Right lobe of liver (tissue), 6 donors: ENCODE measurements at regions not wholly inside any gene's neighbourhood (a gene's known extent, or its start where the extent isn't known, plus 50 kb on each side); places are given as distances from the start of the nearest gene placed in this dataset.

Experiments
- ATAC-seq, 4 donors: fragments of 200-7000 bp; cut with Tn5 transposase; one replicate each; pipeline ENCODE4 v1.9.1; 2020; ENCODE audit warnings: mild to moderate bottlenecking in 4 of 4, moderate library complexity in 4 of 4
- DNase-seq, 3 donors: peaks; one replicate each; pipeline ENCODE4 v3.0.0-alpha.2; 2020
- H3K27ac ChIP-seq, 3 donors: fragments of 200-600 bp; one replicate each; pipeline ENCODE4 v1.8.0; 2022
- H3K27me3 ChIP-seq, 2 donors: fragments of 200-600 bp; one replicate each; pipeline ENCODE4 v1.8.0; 2022
- H3K36me3 ChIP-seq, 4 donors: fragments of 200-600 bp; sonication (generic) in 1 of 4; one replicate each; pipeline versions ENCODE4 v1.5.1 to v1.8.0; 2017 to 2022; ENCODE audit warnings: control low read depth in 1 of 4
- H3K4me1 ChIP-seq, 4 donors: fragments of 200-600 bp; sonication (generic) in 1 of 4; one replicate each; pipeline versions ENCODE4 v1.5.1 to v1.8.0; 2017 to 2022; ENCODE audit warnings: control low read depth in 1 of 4
- H3K4me3 ChIP-seq, 3 donors: fragments of 200-600 bp; one replicate each; pipeline ENCODE4 v1.8.0; 2022
- H3K9me3 ChIP-seq, 4 donors: fragments of 200-600 bp; sonication (generic) in 1 of 4; one replicate each; pipeline versions ENCODE4 v1.5.1 to v1.8.0; 2017 to 2022; ENCODE audit warnings: control low read depth in 1 of 4
- POLR2A ChIP-seq: fragments of 450-650 bp; IDR thresholded peaks from one replicate; pipeline ENCODE4 v1.6.1; 2017; ENCODE audit warnings: antibody characterized with exemption, mild to moderate bottlenecking
- WGBS: methylation state at CpG from one replicate; pipeline ENCODE4 v1.1.6; 2018; ENCODE audit warnings: low coverage, low lambda C conversion rate; ENCODE audit not compliant: insufficient coverage; ENCODE audit errors: missing lambda C conversion rate; 5-methylcytosine and 5-hydroxymethylcytosine counted together
- intact Hi-C, 2 donors: fragments of 100-400 bp; cut with DNase I; formaldehyde crosslinking; loops; one replicate each; pipeline versions ENCODE4 v1.11.2 to v1.14.1; 2022
- TF ChIP-seq, protein P1 (sequence below), 4 donors: fragments of 200-600 bp in 3 of 4; fragments of 450-650 bp in 1 of 4; IDR thresholded peaks; one replicate each; pipeline versions ENCODE4 v1.5.1 to v1.8.0; 2016 to 2022; ENCODE audit warnings: antibody characterized with exemption in 4 of 4, mild to moderate bottlenecking in 2 of 4
- donor health status: DM: no; HTN: yes; CAD: no.
- donor health status: DM: no; HTN: no; CAD: no.
- donor health status: DM: no; HTN: no; CAD: no.
- donor health status: DM: no; HTN: yes; CAD: no.
- donor health status: DM: no; HTN: yes; CAD: no.

DNA sequence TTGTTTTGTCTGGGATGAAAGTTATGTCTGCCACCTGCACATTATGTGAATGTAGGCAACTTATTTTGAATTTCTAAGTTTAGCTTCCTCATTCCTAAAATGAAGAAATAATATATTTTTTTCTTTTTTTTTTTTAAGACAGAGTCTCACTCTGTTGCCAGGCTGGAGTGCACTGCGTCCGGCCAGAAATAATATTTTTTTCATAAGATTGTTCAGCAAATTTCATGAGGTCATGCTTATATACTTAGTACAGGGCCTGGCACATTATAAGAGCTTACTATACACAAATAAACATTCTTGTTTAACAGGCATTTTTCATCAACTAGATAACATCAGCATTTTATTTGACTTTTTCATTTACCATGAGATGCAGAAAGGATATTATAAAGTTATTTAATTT is 368.5 kb downstream of the GABRG2 start:
- 81% methylated on average over 2 of the region's 2 CpGs for WGBS
- TF ChIP-seq POLR2A, result no peak
- TF ChIP-seq, protein P1, sequence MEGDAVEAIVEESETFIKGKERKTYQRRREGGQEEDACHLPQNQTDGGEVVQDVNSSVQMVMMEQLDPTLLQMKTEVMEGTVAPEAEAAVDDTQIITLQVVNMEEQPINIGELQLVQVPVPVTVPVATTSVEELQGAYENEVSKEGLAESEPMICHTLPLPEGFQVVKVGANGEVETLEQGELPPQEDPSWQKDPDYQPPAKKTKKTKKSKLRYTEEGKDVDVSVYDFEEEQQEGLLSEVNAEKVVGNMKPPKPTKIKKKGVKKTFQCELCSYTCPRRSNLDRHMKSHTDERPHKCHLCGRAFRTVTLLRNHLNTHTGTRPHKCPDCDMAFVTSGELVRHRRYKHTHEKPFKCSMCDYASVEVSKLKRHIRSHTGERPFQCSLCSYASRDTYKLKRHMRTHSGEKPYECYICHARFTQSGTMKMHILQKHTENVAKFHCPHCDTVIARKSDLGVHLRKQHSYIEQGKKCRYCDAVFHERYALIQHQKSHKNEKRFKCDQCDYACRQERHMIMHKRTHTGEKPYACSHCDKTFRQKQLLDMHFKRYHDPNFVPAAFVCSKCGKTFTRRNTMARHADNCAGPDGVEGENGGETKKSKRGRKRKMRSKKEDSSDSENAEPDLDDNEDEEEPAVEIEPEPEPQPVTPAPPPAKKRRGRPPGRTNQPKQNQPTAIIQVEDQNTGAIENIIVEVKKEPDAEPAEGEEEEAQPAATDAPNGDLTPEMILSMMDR (IDR thresholded peaks at IDR 0.05), result no peak
- H3K36me3 ChIP-seq, result no peaks in the 10 kb centered on the region
- H3K27me3 ChIP-seq, result no peaks in the 10 kb centered on the region
- H3K27ac ChIP-seq, result no peak overlapping the region
- ATAC-seq (no peak), DNase-seq (no peak)
- no peak overlapping the region for H3K4me3 ChIP-seq
- H3K9me3 ChIP-seq, result no peaks in the 10 kb centered on the region
- no peaks in the 10 kb centered on the region for H3K4me1 ChIP-seq
- intact Hi-C loops, result no loop called here

GRCh38 chr5:162444129-162444762 is 376.7 kb downstream of the GABRG2 start:
- ATAC-seq, result no peak
- no peak for TF ChIP-seq POLR2A
- TF ChIP-seq, protein P1 (IDR thresholded peaks at IDR 0.05), result no peak
- no peak overlapping the region for H3K4me3 ChIP-seq
- H3K36me3 ChIP-seq, result no peaks in the 10 kb centered on the region
- H3K27me3 ChIP-seq, result no peaks in the 10 kb centered on the region
- intact Hi-C loops, result no loop called here
- no peak overlapping the region for H3K27ac ChIP-seq
- H3K9me3 ChIP-seq, result no peaks in the 10 kb centered on the region
- no peak for DNase-seq
- no peaks in the 10 kb centered on the region for H3K4me1 ChIP-seq
- WGBS, result 63% methylated on average over 3 of the region's 6 CpGs

GRCh38 chr5:162456086-162456485 is 388.5 kb downstream of the GABRG2 start:
- ATAC-seq (no peak), DNase-seq (no peak)
- Histone ChIP-seq H3K36me3 (no peaks in the 10 kb centered on the region), H3K4me3 (no peak overlapping the region), H3K27ac (no peak overlapping the region), H3K9me3 (no peaks in the 10 kb centered on the region), H3K4me1 (no peaks in the 10 kb centered on the region), H3K27me3 (no peaks in the 10 kb centered on the region)
- 52% methylated on average over 4 of the region's 4 CpGs for WGBS
- intact Hi-C loops, result no loop called here
- TF ChIP-seq, protein P1 (IDR thresholded peaks at IDR 0.05), result no peak
- no peak for TF ChIP-seq POLR2A

DNA sequence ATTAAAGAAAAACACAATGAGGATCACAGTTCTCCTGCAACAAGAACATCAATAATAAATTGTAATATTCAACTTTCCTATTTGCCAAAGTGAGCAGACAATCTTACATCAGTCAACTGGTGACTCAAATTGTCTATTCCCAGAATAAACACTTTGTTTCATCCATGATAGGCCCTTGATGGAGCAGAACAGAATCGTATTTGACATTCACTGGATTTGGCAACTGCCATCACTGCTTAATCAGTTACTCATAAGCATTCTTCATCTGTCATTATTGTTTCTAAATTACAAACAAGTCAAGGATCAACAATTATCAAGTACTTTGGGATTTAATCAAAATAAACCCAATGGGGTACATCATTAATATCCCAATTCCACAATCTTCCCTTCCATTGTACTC is 398.4 kb downstream of the GABRG2 start:
- intact Hi-C loops, result no loop called here
- no peaks in the 10 kb centered on the region for H3K27me3 ChIP-seq

More for the DNA sequence above, 398.4 kb downstream of the GABRG2 start:
- no peak overlapping the region for H3K27ac ChIP-seq
- H3K9me3 ChIP-seq, result no peaks in the 10 kb centered on the region
- DNase-seq (no peak), ATAC-seq (no peak)
- H3K36me3 ChIP-seq, result no peaks in the 10 kb centered on the region
- no peak for TF ChIP-seq POLR2A
- TF ChIP-seq, protein P1 (IDR thresholded peaks at IDR 0.05), result no peak
- H3K4me1 ChIP-seq, result no peaks in the 10 kb centered on the region
- no peak overlapping the region for H3K4me3 ChIP-seq
- 63% methylated on average over 1 of the region's 1 CpG for WGBS
